22Rv1 (cell line): ENCODE measurements at regions not wholly inside any gene's neighbourhood (a gene's known extent, or its start where the extent isn't known, plus 50 kb on each side); places are given as distances from the start of the nearest gene placed in this dataset.

Source experiments
- ZFX ChIP-seq: fragments of 450-650 bp; IDR thresholded peaks from 2 replicates; pipeline ENCODE4 v1.6.1; 2017; ENCODE audit warnings: antibody characterized with exemption, borderline replicate concordance
- TF ChIP-seq, protein P1 (sequence below): fragments of 450-650 bp; IDR thresholded peaks from 2 replicates; pipeline ENCODE4 v1.5.1; 2017; ENCODE audit warnings: mild to moderate bottlenecking

GRCh38 chr11:34773826-34774225, 142.4 kb downstream of the APIP start:
- TF ChIP-seq, protein P1, sequence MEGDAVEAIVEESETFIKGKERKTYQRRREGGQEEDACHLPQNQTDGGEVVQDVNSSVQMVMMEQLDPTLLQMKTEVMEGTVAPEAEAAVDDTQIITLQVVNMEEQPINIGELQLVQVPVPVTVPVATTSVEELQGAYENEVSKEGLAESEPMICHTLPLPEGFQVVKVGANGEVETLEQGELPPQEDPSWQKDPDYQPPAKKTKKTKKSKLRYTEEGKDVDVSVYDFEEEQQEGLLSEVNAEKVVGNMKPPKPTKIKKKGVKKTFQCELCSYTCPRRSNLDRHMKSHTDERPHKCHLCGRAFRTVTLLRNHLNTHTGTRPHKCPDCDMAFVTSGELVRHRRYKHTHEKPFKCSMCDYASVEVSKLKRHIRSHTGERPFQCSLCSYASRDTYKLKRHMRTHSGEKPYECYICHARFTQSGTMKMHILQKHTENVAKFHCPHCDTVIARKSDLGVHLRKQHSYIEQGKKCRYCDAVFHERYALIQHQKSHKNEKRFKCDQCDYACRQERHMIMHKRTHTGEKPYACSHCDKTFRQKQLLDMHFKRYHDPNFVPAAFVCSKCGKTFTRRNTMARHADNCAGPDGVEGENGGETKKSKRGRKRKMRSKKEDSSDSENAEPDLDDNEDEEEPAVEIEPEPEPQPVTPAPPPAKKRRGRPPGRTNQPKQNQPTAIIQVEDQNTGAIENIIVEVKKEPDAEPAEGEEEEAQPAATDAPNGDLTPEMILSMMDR = no peak
- no peak for TF ChIP-seq ZFX
